LHCN-M2 (cell line): ENCODE measurements at regions not wholly inside any gene's neighbourhood (a gene's known extent, or its start where the extent isn't known, plus 50 kb on each side); places are given as distances from the start of the nearest gene placed in this dataset.
"Not testable (repeated sequence)": the region's sequence is repeated elsewhere in the genome, so short reads cannot be mapped to it uniquely, and the experiment has no call there.

Experiments
- DNase-seq: peaks from one replicate; pipeline ENCODE4 v3.0.0-alpha.2; 2012; ENCODE audit warnings: low read depth

DNA sequence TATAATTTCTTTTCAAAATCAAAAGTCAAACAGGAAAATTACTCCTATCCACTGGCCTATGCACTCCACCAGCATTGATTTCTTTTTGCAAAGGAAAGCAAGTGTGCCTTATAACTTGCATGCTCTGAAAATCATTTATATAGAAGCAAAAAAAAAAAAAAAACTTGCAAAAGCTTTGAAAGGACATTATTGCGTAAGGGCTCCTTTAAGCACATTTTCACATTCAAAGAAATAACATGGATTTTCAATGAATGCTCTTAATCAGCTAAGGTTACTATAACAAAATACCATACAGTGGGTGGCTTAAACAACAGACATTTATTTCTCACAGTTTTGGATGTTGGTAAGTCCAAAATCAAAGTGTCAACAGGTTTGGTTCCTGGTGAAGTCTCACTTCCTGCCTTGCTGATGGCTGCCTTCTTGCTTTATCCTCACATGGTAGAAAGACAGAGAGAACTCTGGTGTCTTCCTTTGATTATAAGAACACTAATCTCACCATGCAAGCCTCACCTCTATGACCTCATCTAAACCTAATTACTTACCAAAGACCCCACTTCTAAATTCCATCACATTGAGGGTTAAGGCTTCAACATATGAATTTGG is 755.2 kb upstream of the CDH10 start:
- no peak for DNase-seq

DNA sequence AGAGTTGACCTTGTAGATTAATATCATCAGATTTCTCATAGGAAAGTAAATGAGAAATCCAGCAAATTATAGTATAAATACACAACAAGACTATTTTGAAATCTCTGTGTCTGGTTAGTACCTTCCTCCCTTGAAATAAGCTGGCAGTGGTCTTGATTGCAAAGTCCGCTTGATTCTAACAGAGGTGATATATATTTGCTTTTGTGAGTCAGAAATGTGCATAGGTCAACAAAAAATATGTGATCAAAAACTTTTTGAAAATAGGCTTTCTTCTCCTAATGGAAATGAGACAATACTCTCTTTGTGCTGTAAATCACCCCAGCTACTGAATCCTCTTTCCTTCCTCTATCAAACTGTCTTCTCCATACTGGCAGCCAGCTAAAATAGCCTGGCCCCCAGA is 749.2 kb upstream of the CDH10 start:
- no peak for DNase-seq

DNA sequence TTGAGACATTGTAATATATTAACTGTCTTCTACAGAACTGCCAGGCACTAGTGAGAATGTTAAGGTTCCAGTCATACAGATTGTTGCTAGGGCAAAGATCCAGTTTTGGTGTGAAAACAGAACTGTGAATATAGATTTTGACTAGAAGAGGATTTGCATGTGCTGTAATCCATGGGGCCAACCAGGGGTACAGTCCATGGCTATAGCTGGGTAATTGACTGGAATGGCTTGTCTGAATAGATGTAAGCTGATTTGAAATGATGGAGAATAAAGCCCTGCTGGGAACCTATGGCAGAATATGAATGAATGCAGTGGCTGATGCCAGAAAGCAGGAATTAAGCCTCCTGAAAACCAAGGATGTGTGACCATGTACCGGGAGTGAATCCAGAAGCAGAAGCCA is 748.5 kb upstream of the CDH10 start:
- DNase-seq, result no peak

DNA sequence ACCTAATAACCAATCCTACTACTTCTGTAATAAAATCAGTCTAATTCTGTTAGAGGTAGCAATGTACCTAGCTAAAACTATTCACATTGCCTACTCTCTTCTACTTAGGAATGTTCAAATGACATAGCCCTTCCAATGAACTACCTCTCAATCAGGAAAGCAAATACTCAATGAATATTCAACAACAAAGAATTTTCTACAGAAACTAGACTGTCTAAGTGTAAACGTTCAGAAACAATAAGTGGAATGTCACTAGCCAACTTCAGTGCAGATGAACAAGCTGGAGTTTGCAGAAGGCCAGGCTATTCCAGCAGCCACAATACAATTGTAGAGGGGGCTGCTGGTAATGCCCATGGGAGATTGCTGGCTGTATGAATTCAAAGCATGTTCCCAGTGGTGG is 743.2 kb upstream of the CDH10 start:
- DNase-seq, result no peak

DNA sequence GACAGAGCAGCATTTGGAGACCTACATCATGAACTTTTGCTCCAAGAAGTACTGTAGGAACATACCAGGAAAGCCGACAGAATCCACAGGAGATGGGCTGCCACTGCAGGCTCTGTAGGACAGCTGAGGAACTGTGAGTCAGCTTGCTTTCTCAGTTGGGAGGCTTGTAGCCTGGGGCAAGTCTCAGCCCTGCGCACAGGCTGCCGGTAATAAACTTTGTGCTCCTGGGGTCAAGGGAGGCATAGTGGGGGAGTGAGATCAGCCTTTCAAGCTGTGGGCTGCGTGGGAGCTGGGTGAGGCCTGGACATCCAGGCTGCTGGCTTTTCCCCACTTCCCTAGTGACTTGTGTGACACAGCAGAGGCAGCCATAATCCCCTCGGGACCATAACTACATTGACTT is 718.0 kb upstream of the CDH10 start:
- DNase-seq, result no peak

DNA sequence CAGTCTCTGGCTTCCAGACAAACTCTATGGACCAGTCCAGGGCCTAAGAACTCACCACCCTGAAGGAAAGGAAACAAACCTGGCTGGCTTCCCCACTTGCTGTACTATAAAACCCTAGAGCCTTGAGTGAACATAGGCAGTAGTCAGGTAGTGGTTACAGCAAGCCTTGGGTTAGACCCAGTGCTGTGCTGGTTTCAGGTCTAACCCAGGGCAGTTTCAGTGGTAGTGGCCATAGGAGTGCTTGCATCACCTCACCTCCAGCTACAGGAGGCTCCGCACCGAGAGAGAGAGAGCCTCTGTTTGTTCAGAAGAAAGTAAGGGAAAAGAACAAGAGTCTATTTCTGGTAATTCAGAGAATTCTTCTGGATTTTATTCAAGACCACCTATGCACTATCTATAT is 714.1 kb upstream of the CDH10 start:
- no peak for DNase-seq

- no peak for DNase-seq
Measured at GRCh38 chr5:25357605-25358004, 712.8 kb upstream of the CDH10 start.

GRCh38 chr5:25349746-25350145 is 705.0 kb upstream of the CDH10 start:
- DNase-seq, result no peak

DNA sequence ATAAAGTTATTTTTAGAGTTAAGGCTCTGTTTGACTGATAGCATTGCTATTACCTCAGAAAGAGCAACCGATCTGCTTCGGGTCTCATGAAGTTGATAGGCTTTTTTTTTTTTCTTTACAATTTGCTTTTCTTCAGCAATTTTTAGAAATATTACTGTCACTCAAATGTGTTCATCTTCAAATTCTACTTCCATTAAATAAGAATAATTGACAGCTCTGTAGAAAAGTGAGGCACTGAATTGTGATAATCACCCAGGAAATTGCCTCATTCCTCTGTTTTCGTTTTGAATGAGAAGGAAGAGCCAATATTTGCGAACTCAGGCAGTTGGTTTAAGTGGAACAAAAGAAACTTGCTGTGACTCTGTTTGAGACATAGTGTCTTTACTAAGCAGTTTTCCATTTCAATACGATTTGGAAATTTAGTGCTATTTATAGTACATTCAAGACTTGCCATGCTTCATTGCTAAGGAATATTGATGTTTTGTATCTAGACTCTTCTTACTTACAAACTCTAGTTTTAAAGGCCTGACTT is 700.5 kb upstream of the CDH10 start:
- DNase-seq, result no peak

DNA sequence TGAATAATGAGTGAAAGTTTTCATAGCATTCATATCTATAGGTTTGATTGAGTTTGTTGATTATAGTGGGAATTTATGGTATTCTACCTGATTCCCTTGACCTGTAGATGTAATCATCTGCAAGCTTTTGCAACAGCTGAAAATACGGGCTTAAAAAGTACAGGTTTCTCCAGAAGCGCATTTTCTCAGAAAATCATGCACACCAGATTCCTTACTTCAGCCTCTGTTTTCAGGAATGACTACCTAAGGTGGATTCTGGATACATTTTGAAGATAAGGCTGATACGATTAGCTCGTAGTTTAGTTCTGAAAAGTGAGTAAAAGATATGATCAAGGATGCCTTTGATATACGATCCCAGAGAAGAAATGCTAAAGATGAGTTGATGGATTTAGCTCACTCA is 694.8 kb upstream of the CDH10 start:
- DNase-seq, result no peak

GRCh38 chr5:25334350-25334749 is 689.6 kb upstream of the CDH10 start:
- no peak for DNase-seq

- DNase-seq, result no peak
Measured at GRCh38 chr5:25330721-25331120, 685.9 kb upstream of the CDH10 start.

DNA sequence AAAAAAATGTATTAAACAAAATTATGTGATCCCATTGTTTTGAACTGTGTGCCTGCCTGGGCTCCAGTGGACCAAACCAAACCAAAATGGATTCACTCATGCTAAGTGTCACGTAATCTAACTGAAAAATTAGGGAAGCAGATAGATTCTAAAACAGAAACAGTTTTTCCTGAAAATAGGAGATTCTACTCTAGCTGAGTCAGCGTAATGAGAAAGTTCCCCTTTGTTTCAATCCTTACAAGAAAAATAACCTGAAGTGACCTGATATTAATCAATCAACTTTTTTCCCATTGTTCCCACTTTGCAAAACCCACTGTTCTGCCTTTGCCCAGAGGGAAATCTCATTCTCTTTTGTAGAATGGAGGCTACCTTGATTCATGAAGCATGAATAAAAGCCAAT is 682.4 kb upstream of the CDH10 start:
- DNase-seq, result no peak

GRCh38 chr5:25301836-25302235 is 657.1 kb upstream of the CDH10 start:
- DNase-seq, result no peak

GRCh38 chr5:25295067-25295466 is 650.3 kb upstream of the CDH10 start:
- no peak for DNase-seq

GRCh38 chr5:25289766-25290165 is 645.0 kb upstream of the CDH10 start:
- not testable (repeated sequence) for DNase-seq

GRCh38 chr5:25286319-25286718 is 641.5 kb upstream of the CDH10 start:
- DNase-seq, result no peak

DNA sequence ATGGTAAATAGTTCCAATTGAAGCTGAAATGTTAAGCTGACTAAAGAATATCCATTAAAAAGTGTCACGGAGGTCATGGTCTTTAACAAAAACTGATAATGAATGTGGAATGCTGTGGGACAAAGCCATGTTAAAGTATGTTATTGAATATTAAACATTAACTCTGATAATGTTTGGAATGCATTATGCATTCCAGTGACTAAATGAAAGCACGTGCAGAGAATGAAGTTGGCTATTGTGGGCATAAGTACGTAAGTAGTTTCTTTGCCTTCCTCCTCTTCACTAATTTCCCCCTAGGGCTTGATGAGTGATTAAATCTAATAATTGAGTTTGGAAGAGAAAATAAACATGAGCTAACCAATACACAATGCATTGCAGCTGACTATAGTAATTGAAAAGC is 640.4 kb upstream of the CDH10 start:
- DNase-seq, result no peak

DNA sequence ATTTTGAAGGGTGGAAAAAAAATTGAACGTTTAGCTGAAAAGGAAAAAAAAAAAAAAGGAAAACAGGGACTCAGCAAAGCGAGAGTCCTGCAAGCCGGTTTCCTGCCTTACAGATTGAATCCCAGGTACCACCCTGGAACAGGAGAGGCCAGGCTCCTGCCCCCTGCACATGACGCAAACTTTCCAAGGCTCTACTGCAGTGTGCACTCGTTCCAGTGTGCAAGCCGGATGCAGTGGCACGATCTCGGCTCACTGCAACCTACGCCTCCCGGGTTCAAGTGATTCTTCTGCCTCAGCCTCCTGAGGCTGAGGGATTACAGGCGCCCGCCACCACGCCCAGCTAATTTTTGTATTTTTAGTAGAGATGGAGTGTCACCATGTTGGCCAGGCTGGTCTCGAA is 618.7 kb upstream of the CDH10 start:
- DNase-seq, result not testable (repeated sequence)

GRCh38 chr5:25262221-25262620 is 617.4 kb upstream of the CDH10 start:
- no peak for DNase-seq

DNA sequence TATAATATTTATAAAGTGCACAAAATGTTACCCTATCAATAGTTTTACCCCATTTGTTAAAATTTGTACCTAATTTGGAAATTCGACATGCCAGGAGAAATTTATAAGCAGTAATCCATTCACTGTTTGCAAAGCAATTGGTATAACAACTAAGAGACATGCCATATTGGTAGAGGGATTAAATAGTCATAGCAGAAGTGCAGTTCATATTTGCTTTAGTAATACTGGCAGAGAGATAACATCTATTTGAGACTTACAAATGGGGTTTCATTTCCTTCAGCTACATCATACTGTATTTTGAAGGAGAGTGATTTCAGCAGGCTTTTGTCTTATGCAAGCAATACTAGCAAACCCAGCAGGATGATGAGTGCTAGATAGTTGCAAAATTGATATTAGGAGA is 610.4 kb upstream of the CDH10 start:
- no peak for DNase-seq

- DNase-seq, result no peak
Measured at GRCh38 chr5:25241981-25242380, 597.2 kb upstream of the CDH10 start.

- DNase-seq, result not testable (repeated sequence)
Measured at GRCh38 chr5:25238720-25239119, 593.9 kb upstream of the CDH10 start.

- no peak for DNase-seq
Measured at GRCh38 chr5:25224316-25224982, 579.7 kb upstream of the CDH10 start.
